NCI-H2227 (cell line): ENCODE measurements at regions not wholly inside any gene's neighbourhood (a gene's known extent, or its start where the extent isn't known, plus 50 kb on each side); places are given as distances from the start of the nearest gene placed in this dataset.

Experiments used
- DNase-seq: peaks from one replicate; lab custom pipeline; 2025; ENCODE audit not compliant: unreplicated experiment; lab: John Stamatoyannopoulos, UW

- DNase-seq = no peak
These were observed 54.3 kb upstream of the CBLB start for GRCh38 chr3:105923140-105923539.

GRCh38 chr3:105927741-105928140 is 58.9 kb upstream of the CBLB start:
- no peak for DNase-seq

- DNase-seq = no peak
These were observed 61.9 kb upstream of the CBLB start for GRCh38 chr3:105930733-105931132.

DNA sequence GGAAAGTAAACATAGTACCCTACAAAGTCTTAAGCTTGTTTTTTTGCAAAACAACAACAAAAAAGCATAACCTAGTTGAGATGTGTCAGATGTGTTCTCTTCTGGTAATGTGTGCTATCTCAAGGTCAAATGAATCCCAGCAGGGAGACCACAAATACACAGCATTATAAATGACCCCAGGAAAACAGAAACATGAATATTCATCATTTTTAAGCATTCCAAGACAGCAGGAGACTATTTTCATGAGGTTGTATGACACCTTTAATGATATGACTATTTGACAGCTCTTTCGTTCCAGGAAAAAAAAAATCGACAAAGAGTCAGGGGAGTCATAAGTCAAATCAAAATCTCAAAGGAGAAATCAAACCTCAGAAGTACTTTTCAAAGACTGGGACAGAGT is 62.7 kb upstream of the CBLB start:
- DNase-seq = no peak

GRCh38 chr3:105933871-105934270 is 65.1 kb upstream of the CBLB start:
- no peak for DNase-seq

DNA sequence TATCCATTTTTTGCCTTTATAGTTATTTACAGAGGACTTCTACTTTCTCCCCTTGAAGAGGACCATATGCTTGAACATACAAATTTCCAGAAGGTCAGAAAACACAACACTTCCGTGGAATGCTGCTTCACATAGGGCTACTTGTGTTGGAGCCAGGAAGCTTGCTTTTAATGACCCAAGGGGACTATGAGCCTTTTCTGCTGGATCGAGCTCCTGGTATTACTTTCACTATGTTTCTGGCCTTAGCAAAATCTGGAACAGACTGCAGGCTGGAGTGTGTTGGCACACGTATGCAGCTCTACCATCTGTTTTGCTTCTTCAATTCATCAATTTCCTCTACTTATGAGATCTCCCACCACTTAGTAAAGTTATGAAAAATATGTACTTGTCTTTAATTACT is 69.3 kb upstream of the CBLB start:
- DNase-seq = no peak

GRCh38 chr3:105938806-105939205 is 70.0 kb upstream of the CBLB start:
- no peak for DNase-seq

GRCh38 chr3:105944276-105944675 is 75.5 kb upstream of the CBLB start:
- DNase-seq = no peak

GRCh38 chr3:105944721-105945120 is 75.9 kb upstream of the CBLB start:
- no peak for DNase-seq

DNA sequence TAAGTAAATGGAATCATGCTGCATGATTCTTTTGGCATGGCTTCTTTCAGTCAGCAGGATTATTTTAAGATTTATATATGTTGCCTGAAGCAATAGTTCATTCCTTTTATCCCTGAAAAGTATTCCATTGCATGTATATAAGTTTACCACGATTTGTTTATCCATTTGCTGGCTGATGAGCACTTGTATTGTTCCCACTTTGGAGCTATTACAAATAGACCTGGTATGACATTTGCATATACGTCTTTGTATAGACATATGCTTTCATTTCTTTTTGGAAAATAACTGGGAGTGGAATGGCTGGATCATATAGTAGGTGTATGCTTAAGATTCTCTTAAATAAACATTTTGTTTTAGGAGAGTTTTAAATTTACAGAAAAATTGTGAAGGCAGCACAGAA is 79.3 kb upstream of the CBLB start:
- DNase-seq = no peak

- DNase-seq = no peak
These were observed 82.2 kb upstream of the CBLB start for GRCh38 chr3:105950881-105951600.

GRCh38 chr3:105953831-105954230 is 85.0 kb upstream of the CBLB start:
- DNase-seq = no peak

GRCh38 chr3:105956306-105956705 is 87.5 kb upstream of the CBLB start:
- DNase-seq = no peak

- no peak for DNase-seq
These were observed 88.9 kb upstream of the CBLB start for GRCh38 chr3:105957722-105958121.

DNA sequence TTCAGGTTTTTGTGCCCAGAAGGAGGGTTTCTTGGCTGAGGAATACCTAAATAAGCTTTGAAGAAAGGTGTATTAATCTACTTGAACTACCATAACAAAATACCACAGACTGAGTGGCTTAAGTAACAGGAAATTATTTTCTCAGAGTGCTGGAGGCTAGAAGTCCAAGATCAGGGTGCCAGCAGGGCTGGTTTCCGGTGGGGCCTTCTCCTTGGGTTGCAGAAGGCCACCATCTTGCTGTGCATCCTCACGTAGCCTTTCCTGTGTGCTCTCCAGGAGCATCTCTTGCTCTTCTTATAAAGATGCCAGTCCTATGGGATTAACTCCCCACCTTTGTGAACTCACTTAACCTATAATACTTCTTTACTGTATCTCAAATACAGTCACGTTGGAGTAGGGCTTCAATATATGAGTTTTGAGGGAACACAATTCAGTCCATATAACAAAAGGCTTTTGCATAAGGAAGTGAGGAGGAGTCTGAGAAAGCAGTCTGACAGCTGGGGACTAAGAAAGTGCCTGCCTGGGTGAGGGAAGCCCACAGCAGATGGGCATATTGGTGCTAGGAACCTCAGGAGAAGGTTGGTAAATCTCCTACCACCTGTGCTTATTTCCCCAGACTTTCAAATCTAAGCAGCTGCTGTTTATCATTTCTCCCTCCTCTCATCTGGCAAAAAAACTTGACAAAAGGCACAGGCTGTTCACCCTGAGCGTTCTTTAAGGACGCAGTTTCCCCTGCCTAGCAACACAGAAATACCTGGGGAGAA is 89.6 kb upstream of the CBLB start:
- DNase-seq = no peak

DNA sequence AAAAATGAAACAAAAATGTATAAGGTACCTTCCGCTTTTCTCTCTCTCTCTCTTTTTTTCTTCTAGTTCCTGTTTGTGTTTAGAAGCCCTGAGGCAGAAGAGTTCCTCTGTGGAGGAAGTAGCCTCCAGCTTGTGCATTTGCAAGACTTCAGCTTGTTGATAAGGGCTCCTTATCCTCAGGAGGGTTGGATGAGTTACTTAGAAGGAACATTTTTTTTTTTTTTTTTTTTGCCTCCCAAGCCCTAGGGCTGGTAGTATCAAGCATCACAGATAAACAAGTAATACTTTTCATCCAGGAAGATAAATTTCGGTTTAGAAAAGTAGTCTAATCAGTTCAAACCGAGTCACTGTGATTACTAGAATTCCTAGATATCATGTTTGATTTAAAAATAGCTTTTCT is 91.0 kb upstream of the CBLB start:
- no peak for DNase-seq

DNA sequence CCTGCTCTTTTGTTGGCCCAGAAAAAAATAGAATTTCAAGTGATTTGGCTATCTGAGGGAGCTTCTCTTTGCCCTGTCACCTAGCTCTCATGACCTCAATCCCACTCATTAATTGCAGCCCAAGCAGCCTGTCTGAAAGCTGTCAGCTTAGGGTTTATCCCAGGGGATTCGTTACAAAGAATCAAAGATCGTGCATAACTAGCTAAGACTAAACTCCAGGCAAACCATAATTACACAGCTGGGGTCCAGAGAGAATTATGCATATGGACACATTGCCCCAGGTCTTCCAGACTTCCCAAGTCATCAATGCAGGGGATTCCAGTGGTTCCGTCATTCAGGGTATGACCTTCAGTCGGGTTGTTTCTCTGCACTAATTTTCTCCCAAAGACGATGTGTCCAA is 91.6 kb upstream of the CBLB start:
- no peak for DNase-seq

DNA sequence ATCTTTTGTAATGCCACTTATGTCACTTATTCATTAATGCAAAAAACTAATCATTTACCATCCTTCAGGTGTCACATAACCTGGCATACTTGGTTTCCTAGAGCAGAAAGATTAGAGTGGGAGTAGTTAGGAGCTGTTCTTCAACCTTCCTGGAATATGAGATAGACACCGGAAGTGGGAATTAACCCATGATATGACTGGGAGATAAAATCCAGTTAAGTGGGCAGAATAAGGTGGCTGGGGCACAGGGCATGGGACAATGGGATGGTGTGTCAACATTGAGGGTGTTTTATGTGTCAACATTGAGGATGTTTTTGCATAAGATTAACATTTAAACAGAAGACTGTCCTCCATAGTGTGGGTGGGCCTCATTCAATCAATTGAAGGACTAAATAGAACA is 94.3 kb upstream of the CBLB start:
- DNase-seq = no peak

- no peak for DNase-seq
These were observed 96.6 kb upstream of the CBLB start for GRCh38 chr3:105965384-105965783.

- DNase-seq = no peak
These were observed 98.3 kb upstream of the CBLB start for GRCh38 chr3:105967117-105967516.

GRCh38 chr3:105970283-105970682 is 101.5 kb upstream of the CBLB start:
- no peak for DNase-seq

DNA sequence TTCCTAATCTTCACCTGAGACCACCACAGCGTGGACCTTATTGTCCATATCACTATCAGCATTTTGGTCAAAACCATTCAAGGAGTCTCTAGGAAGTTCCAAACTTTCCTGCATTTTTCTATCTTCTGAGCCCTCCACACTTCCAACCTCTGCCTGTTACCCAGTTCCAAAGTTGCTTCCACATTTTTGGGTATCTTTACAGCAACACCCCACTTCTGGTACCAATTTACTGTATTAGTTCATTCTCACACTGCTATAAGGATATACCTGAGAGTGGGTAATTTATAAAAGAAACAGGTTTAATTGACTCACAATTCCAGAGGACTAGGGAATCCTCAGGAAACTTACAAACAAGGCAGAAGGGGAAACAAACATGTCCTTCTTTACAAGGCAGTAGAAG is 103.3 kb upstream of the CBLB start:
- DNase-seq = no peak

GRCh38 chr3:105974381-105974780 is 105.6 kb upstream of the CBLB start:
- DNase-seq = no peak
